OCI-LY3 (cell line): ENCODE measurements at regions not wholly inside any gene's neighbourhood (a gene's known extent, or its start where the extent isn't known, plus 50 kb on each side); places are given as distances from the start of the nearest gene placed in this dataset.

Experiments used
- EZH2phosphoT487 ChIP-seq: fragments of 200-600 bp; shearing (Covaris generic); IDR thresholded peaks from 2 replicates; pipeline ENCODE4 v1.6.1; 2018; ENCODE audit warnings: antibody characterized with exemption, mixed run types, low read depth
- TF ChIP-seq, protein P1 (sequence below): fragments of 200-600, 300-600 bp; sonication (generic); IDR thresholded peaks from 2 replicates; pipeline ENCODE4 v1.5.1; 2014; ENCODE audit warnings: antibody characterized with exemption, low read length, low read depth

DNA sequence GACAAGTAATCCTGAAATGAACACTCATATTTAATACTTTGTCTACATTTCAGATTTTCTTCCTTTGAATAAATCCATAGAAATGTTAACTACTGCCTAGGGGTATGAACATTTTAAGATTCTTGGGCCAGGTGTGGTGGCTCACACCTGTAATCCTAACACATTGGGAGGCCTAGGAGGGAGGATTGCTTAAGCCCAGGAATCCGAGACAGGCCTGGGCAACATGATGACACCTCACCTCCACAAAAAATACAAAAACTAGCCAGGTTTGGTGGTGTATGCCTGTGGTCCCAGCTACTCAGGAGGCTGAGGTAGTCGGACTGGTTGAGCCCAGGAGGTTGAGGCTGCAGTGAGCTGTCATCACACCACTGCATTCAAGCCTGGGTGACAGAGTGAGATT lies 73.9 kb upstream of the PIAS1 start:
- TF ChIP-seq EZH2phosphoT487 = no peak
- TF ChIP-seq, protein P1, sequence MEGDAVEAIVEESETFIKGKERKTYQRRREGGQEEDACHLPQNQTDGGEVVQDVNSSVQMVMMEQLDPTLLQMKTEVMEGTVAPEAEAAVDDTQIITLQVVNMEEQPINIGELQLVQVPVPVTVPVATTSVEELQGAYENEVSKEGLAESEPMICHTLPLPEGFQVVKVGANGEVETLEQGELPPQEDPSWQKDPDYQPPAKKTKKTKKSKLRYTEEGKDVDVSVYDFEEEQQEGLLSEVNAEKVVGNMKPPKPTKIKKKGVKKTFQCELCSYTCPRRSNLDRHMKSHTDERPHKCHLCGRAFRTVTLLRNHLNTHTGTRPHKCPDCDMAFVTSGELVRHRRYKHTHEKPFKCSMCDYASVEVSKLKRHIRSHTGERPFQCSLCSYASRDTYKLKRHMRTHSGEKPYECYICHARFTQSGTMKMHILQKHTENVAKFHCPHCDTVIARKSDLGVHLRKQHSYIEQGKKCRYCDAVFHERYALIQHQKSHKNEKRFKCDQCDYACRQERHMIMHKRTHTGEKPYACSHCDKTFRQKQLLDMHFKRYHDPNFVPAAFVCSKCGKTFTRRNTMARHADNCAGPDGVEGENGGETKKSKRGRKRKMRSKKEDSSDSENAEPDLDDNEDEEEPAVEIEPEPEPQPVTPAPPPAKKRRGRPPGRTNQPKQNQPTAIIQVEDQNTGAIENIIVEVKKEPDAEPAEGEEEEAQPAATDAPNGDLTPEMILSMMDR = no peak
